ENCODE measurements at regions not wholly inside any gene's neighbourhood (a gene's known extent, or its start where the extent isn't known, plus 50 kb on each side); places are given as distances from the start of the nearest gene placed in this dataset.
"Not testable (repeated sequence)": the region's sequence is repeated elsewhere in the genome, so short reads cannot be mapped to it uniquely, and the experiment has no call there.

- no peaks in the 10 kb centered on the region for H3K36me3 ChIP-seq
- no peaks in the 10 kb centered on the region for H3K4me1 ChIP-seq
- H3K4me3 ChIP-seq: no peak overlapping the region
- no peaks in the 10 kb centered on the region for H3K9me3 ChIP-seq (replicated peaks)
- no peak for TF ChIP-seq CTCF (IDR thresholded peaks at IDR 0.05; ENCODE audit: borderline replicate concordance)
- DNase-seq: no peak
- no peak overlapping the region for H3K27ac ChIP-seq (replicated peaks)
- no peaks in the 10 kb centered on the region for H3K27me3 ChIP-seq (ENCODE audit: low read depth)
- intact Hi-C loops (cut with micrococcal nuclease): no loop called here
Measured at GRCh38 chr1:189786761-189787160, 690.9 kb downstream of the BRINP3 start.

GRCh38 chr1:189787201-189787600 lies 690.5 kb downstream of the BRINP3 start:
- Histone ChIP-seq H3K9me3 (replicated peaks) (no peaks in the 10 kb centered on the region), H3K27ac (replicated peaks) (no peak overlapping the region), H3K27me3 (ENCODE audit: low read depth) (no peaks in the 10 kb centered on the region), H3K36me3 (no peaks in the 10 kb centered on the region), H3K4me1 (no peaks in the 10 kb centered on the region), H3K4me3 (no peak overlapping the region)
- TF ChIP-seq CTCF (IDR thresholded peaks at IDR 0.05; ENCODE audit: borderline replicate concordance): no peak
- no peak for DNase-seq
- intact Hi-C loops (cut with micrococcal nuclease): no loop called here

- no peak overlapping the region for H3K27ac ChIP-seq (replicated peaks)
- no peaks in the 10 kb centered on the region for H3K27me3 ChIP-seq (ENCODE audit: low read depth)
- intact Hi-C loops (cut with micrococcal nuclease): no loop called here
- no peaks in the 10 kb centered on the region for H3K36me3 ChIP-seq
- no peak for TF ChIP-seq CTCF (IDR thresholded peaks at IDR 0.05; ENCODE audit: borderline replicate concordance)
- no peak for DNase-seq
- H3K4me3 ChIP-seq: no peak overlapping the region
- no peaks in the 10 kb centered on the region for H3K4me1 ChIP-seq
- peaks cover 9% of the 10 kb centered on the region for H3K9me3 ChIP-seq (replicated peaks)
Measured at GRCh38 chr1:189790335-189790734, 687.3 kb downstream of the BRINP3 start.

DNA sequence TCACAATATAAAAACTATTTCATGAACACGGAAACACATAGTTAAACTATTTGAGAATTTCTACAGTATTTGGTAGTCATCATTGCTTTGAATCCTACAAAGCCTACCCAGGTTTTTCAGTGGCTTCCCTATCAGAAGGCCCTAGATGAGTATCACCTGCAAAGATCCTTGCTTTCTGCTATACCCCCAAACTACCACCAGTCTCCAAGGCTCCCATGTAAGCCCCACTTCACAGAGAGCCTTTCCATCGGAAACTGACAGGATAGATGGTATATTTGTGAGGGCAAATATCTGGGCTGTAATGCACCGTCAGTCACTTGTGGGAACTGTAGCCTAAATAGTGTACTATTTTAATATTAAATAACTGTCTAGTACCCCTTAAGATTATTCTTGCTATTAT lies 674.3 kb downstream of the BRINP3 start:
- Histone ChIP-seq H3K27ac (replicated peaks) (no peak overlapping the region), H3K4me1 (no peaks in the 10 kb centered on the region), H3K9me3 (replicated peaks) (peaks cover 1% of the 10 kb centered on the region), H3K36me3 (no peaks in the 10 kb centered on the region), H3K4me3 (no peak overlapping the region), H3K27me3 (ENCODE audit: low read depth) (no peaks in the 10 kb centered on the region)
- TF ChIP-seq CTCF (IDR thresholded peaks at IDR 0.05; ENCODE audit: borderline replicate concordance): no peak
- intact Hi-C loops (cut with micrococcal nuclease): no loop called here
- DNase-seq: no peak

DNA sequence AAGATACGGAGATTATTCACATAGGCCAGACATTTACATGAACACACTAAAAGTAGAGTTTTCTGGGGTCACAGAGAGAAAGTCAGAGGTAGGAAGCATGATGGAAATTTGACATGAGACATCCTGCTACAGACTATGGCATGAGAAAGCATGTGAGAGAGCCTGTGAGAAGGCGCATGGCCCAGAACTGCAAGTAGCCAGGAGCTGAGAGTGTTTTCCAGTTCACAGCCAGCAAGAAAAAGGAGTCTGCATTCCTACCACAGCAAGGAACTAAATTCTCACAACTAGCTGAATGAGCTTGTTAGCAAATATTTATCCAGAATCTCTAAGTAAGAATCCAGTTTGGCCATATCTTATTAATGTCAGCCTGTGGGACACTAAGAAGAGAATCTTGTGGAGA lies 673.3 kb downstream of the BRINP3 start:
- H3K4me3 ChIP-seq: no peak overlapping the region
- no peaks in the 10 kb centered on the region for H3K27me3 ChIP-seq (ENCODE audit: low read depth)
- H3K9me3 ChIP-seq (replicated peaks): no peaks in the 10 kb centered on the region
- no peaks in the 10 kb centered on the region for H3K4me1 ChIP-seq
- no peak for TF ChIP-seq CTCF (IDR thresholded peaks at IDR 0.05; ENCODE audit: borderline replicate concordance)
- intact Hi-C loops (cut with micrococcal nuclease): no loop called here
- no peaks in the 10 kb centered on the region for H3K36me3 ChIP-seq
- H3K27ac ChIP-seq (replicated peaks): no peak overlapping the region
- no peak for DNase-seq

GRCh38 chr1:189805735-189806134 lies 671.9 kb downstream of the BRINP3 start:
- Histone ChIP-seq H3K27ac (replicated peaks) (no peak overlapping the region), H3K4me1 (no peaks in the 10 kb centered on the region), H3K9me3 (replicated peaks) (no peaks in the 10 kb centered on the region), H3K4me3 (no peak overlapping the region), H3K27me3 (ENCODE audit: low read depth) (no peaks in the 10 kb centered on the region), H3K36me3 (no peaks in the 10 kb centered on the region)
- intact Hi-C loops (cut with micrococcal nuclease): no loop called here
- no peak for TF ChIP-seq CTCF (IDR thresholded peaks at IDR 0.05; ENCODE audit: borderline replicate concordance)
- DNase-seq: no peak

DNA sequence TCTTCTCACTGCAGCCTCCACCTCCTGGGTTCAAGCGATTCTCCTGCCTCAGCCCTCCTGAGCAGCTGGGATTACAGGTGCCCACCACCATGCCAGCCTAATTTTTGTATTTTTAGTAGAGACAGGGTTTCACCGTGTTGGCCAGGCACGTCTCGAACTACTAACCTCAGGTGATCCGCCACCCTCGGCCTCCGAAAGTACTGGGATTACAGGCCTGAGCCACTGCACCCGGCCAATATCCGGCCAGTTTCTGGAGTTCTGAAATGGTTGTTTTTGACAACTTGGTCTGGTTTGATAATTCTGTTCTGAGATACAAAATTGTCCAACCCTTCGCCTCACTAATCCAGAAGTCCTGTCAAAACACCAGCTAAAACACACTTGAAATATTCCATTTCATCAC lies 667.0 kb downstream of the BRINP3 start:
- H3K27ac ChIP-seq (replicated peaks); intact Hi-C loops (cut with micrococcal nuclease); H3K27me3 ChIP-seq (ENCODE audit: low read depth); H3K36me3 ChIP-seq; H3K4me3 ChIP-seq; DNase-seq; H3K9me3 ChIP-seq (replicated peaks); H3K4me1 ChIP-seq: not testable (repeated sequence)
